ENCODE measurements at regions not wholly inside any gene's neighbourhood (a gene's known extent, or its start where the extent isn't known, plus 50 kb on each side); places are given as distances from the start of the nearest gene placed in this dataset.

DNA sequence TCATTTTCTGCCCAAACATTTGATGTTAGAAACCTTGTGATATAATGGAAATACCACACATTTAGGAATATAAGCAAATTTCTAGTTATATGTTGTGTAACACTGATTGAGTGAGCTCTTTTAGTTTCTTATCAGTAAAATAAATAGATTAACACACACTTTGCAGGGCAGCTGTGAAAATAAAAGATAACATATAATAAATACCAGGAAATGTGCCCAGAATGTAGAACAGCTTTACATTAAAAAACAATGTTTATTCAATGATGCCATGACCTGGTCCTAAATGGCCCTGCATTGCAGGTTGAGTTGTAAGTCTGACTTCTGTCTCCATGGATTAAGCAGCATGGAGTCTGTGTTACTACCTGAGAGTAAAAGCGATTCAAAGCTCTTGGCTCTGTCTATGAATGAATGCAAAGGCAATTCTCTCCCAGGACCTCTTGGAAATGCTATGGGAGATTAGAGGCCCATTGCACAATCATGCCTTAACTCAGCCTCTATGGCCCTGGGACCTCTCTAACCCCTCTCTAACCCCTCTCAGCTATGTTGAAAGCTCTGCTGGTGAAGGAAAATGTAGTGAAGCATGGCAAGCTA, 296.0 kb upstream of the ACTBL2 start:
- TF ChIP-seq, protein P1, sequence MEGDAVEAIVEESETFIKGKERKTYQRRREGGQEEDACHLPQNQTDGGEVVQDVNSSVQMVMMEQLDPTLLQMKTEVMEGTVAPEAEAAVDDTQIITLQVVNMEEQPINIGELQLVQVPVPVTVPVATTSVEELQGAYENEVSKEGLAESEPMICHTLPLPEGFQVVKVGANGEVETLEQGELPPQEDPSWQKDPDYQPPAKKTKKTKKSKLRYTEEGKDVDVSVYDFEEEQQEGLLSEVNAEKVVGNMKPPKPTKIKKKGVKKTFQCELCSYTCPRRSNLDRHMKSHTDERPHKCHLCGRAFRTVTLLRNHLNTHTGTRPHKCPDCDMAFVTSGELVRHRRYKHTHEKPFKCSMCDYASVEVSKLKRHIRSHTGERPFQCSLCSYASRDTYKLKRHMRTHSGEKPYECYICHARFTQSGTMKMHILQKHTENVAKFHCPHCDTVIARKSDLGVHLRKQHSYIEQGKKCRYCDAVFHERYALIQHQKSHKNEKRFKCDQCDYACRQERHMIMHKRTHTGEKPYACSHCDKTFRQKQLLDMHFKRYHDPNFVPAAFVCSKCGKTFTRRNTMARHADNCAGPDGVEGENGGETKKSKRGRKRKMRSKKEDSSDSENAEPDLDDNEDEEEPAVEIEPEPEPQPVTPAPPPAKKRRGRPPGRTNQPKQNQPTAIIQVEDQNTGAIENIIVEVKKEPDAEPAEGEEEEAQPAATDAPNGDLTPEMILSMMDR (IDR thresholded peaks at IDR 0.05; ENCODE audit: low read length) = no peak
- TF ChIP-seq EZH2 (optimal IDR thresholded peaks at IDR 0.05; ENCODE audit: low read depth, low read length) = no peak

All from MM.1S (cell line).